Chondrocyte (in vitro differentiated cells): ENCODE measurements at regions not wholly inside any gene's neighbourhood (a gene's known extent, or its start where the extent isn't known, plus 50 kb on each side); places are given as distances from the start of the nearest gene placed in this dataset.

Experiments
- DNase-seq: peaks from one replicate; pipeline ENCODE4 v3.0.0; 2021; ENCODE audit warnings: mixed read lengths, low spot score
- H3K27ac Mint-ChIP-seq: one replicate; pipeline ENCODE4 v1.8.0; 2021; ENCODE audit warnings: mild to moderate bottlenecking, moderate library complexity, mixed read lengths; ENCODE audit not compliant: unreplicated experiment
- H3K27me3 Mint-ChIP-seq: 2 replicates; pipeline ENCODE4 v1.8.0; 2021; ENCODE audit warnings: low read depth, mixed read lengths
- H3K36me3 Mint-ChIP-seq: 2 replicates; pipeline ENCODE4 v1.8.0; 2021; ENCODE audit warnings: low read depth, mixed read lengths
- H3K4me1 Mint-ChIP-seq: 2 replicates; pipeline ENCODE4 v1.8.0; 2021; ENCODE audit warnings: low read depth, mild to moderate bottlenecking, mixed read lengths
- H3K4me3 Mint-ChIP-seq: one replicate; pipeline ENCODE4 v1.8.0; 2021; ENCODE audit warnings: mild to moderate bottlenecking, moderate library complexity, mixed read lengths; ENCODE audit not compliant: unreplicated experiment
- H3K9me3 Mint-ChIP-seq: 2 replicates; pipeline ENCODE4 v1.8.0; 2021; ENCODE audit warnings: low read depth, mixed read lengths
- CTCF ChIP-seq: fragments of 200-600 bp; sonication (generic); IDR thresholded peaks from 2 replicates; pipeline ENCODE4 v1.5.0; 2021; ENCODE audit warnings: antibody characterized with exemption, mild to moderate bottlenecking, moderate library complexity

- Mint-ChIP-seq H3K36me3 (no peaks in the 10 kb centered on the region), H3K27me3 (peaks cover 5% of the 10 kb centered on the region), H3K4me1 (no peaks in the 10 kb centered on the region), H3K4me3 (no peak overlapping the region), H3K27ac (no peak overlapping the region), H3K9me3 (peaks cover 6% of the 10 kb centered on the region)
- DNase-seq = no peak
- TF ChIP-seq CTCF = no peak
Observed at GRCh38 chr5:99088309-99088708, 159.5 kb upstream of the CHD1 start.

GRCh38 chr5:99083197-99083596, 154.4 kb upstream of the CHD1 start:
- Mint-ChIP-seq H3K4me1 (no peaks in the 10 kb centered on the region), H3K36me3 (no peaks in the 10 kb centered on the region), H3K27me3 (peaks cover 12% of the 10 kb centered on the region), H3K9me3 (peaks cover 3% of the 10 kb centered on the region), H3K27ac (no peak overlapping the region), H3K4me3 (no peak overlapping the region)
- DNase-seq = no peak
- TF ChIP-seq CTCF = no peak

- Mint-ChIP-seq H3K4me3 (no peak overlapping the region), H3K27me3 (peaks cover 14% of the 10 kb centered on the region), H3K4me1 (no peaks in the 10 kb centered on the region), H3K36me3 (no peaks in the 10 kb centered on the region), H3K27ac (no peak overlapping the region), H3K9me3 (peaks cover 3% of the 10 kb centered on the region)
- TF ChIP-seq CTCF = no peak
- DNase-seq = no peak
Observed at GRCh38 chr5:99081711-99082110, 152.9 kb upstream of the CHD1 start.

GRCh38 chr5:99076723-99077640, 148.2 kb upstream of the CHD1 start:
- no peak for TF ChIP-seq CTCF
- H3K4me1 Mint-ChIP-seq = no peaks in the 10 kb centered on the region
- H3K36me3 Mint-ChIP-seq = no peaks in the 10 kb centered on the region
- peaks cover 10% of the 10 kb centered on the region for H3K9me3 Mint-ChIP-seq
- DNase-seq = no peak
- no peak overlapping the region for H3K4me3 Mint-ChIP-seq
- H3K27me3 Mint-ChIP-seq = peaks cover 15% of the 10 kb centered on the region
- H3K27ac Mint-ChIP-seq = no peak overlapping the region

- Mint-ChIP-seq H3K27ac (no peak overlapping the region), H3K4me3 (no peak overlapping the region), H3K4me1 (peaks cover 2% of the 10 kb centered on the region), H3K36me3 (no peaks in the 10 kb centered on the region), H3K9me3 (peaks cover 7% of the 10 kb centered on the region), H3K27me3 (peaks cover 2% of the 10 kb centered on the region)
- TF ChIP-seq CTCF = no peak
- DNase-seq = no peak
Observed at GRCh38 chr5:99072846-99073245, 144.0 kb upstream of the CHD1 start.
